ENCODE measurements at regions not wholly inside any gene's neighbourhood (a gene's known extent, or its start where the extent isn't known, plus 50 kb on each side); places are given as distances from the start of the nearest gene placed in this dataset.

DNA sequence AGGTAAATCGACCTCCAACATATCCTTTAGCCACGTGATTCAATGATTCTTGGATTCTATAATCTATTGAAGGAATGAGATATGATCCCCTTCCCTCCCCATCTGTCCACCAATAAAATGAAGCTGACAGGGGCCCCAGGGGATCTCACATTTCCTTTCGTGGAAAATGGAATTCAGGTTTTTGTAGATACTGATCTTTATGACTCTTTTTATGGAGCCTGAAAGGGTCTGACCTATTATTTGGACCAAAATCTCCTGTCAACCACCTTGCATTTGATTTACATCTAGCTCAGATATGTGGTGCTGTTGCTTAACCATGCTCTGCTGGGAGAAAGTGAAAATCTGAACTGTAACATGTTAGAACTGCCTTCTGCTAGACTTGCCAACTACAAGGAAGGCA lies 234.0 kb upstream of the CXCL12 start:
- no peak for DNase-seq (ENCODE audit: low spot score)

DNA sequence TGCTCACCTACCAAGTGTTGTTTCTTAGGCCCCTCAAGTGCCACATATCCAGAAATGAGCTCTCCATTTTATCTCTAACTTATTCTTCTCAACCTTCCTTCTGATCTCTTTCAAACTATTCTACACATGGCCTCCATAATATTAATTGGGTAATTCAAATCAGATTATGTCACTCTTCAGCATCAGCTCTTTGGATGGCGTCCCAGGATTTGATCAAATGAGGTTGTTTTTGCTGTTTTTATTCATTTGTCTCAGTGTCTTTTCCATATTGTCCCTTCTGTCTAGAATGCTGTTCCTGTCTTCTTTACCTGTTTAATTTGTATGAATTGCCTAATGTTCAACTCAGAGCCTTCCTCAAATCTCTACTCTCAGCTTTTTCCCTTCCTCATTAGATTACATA lies 234.6 kb upstream of the CXCL12 start:
- no peak for DNase-seq (ENCODE audit: low spot score)

DNA sequence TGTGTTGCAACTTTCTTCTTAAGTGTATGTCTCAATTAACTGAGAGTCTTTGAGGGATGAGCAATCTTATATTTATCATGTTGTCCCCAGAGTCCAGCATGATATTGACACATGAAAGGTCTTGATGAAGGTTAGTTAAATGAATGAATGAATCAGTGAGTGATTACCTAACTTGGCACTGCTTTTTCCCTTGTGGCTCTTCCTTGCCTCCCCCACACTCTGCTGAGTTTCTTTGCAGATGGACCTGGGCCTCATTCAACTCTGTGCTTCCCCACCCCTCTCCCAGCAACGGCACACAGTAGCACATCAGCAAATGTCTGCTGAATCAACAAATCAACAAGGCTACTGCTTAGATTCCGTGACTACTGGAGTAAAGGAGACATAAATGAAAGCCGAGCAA lies 235.1 kb upstream of the CXCL12 start:
- DNase-seq (ENCODE audit: low spot score), result no peak

DNA sequence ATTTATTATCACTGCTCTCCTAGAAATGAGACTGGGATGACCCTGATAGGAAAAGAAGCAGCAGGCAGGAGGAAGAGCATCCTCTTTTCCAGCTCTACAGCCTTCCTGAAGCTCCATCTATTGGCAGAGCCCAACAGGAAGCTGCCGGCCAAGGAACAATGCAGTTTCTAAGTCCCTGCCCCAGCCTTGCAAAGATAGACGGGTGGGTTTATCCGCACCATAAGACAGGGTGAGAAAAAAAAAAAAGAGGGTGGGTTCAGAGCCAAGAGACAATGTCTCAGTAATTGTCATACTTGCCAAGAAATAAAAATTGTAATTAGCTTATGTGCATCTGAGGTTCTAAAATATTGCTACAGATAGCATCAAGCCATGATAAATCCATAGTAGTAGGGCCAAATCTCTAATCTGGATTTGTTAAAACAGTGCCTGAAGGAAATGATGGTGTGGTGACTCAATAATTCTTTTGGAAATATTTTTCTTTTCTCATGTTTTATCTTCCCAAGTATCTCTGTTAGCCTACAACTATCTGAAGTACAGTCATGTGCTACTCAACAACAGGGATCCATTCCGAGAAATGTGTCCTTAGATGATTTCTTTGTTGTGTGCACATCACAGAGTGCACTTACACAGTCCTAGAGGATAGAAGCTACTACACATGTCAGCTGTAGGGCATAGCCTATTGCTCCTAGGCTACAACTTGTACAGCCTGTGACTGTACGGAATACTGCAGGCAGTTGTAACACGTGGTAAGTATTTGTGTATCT lies 242.9 kb upstream of the CXCL12 start:
- DNase-seq (ENCODE audit: low spot score), result no peak

DNA sequence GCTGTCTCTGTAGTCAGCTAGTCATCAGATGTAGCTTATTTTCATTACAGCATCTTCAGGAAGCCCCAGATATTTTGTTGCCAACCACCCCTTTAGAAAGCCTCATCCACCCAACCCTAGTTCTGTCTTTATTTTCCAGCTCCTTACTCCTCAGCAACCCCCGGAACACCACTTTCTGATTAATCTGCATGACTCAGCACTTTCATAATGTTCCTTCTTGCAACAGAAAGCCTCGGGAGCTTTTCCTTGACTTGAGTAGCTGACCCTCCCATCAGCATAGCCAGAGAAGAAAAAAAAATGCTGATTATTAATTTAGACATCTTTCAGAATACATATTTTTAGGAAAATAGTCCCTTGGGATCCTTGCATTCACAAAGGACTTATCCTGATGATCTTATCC lies 244.0 kb upstream of the CXCL12 start:
- DNase-seq (ENCODE audit: low spot score), result no peak

DNA sequence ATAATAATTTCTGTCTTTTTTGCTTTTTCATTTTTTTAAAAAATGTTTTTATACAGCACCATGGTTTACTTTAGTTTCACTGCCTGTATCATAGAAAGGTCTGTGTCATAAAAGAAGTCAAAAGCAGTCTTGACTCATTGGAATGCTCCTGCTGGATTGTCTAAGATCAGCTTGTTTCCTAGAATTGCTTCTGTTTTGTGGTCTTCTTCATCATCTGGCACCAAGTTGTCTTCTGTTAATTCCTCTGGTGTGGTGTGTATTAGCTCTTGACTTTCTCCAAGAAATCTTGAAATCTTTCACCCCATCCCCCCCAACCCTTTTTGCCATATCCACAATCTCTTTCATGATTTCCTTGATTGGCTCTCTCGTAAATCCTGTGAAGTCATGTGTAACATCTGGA lies 250.3 kb upstream of the CXCL12 start:
- DNase-seq (ENCODE audit: low spot score), result no peak

DNA sequence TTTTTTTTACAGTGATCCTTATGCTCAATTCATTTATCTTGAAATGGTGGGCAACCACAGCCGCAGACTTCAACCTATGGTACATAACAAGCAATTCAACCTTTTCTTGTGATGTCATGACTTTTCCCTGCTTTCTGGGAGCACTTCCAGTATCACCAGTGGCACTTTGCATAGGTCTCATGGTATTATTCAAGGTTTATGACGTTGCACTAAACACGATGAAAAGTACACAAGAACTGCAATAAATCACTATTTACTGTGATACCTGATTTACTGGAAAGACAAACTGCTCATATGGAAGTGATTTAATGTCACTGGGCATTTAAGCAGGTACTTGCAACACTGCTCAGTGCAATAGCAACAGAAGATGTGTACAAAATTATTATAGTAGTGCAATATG lies 251.7 kb upstream of the CXCL12 start:
- DNase-seq (ENCODE audit: low spot score), result no peak

DNA sequence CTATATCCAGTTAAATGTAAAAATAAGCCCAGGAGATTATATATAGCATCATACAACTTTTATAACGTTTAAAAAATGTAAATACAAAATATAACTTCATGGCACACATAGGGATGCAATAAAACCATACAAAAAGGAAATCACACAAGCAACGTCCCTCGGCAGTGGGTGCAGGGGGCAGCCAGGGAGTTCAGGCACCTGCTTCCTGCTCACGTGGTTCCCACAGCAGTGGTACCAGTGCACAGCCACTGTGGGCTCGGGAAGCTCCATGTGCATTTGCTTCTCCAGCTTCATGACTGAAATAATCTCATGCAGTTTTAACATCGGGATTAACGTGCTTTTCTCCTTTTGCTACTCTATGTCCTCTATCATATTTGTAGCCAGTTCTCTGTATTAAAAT lies 255.5 kb upstream of the CXCL12 start:
- no peak for DNase-seq (ENCODE audit: low spot score)

DNA sequence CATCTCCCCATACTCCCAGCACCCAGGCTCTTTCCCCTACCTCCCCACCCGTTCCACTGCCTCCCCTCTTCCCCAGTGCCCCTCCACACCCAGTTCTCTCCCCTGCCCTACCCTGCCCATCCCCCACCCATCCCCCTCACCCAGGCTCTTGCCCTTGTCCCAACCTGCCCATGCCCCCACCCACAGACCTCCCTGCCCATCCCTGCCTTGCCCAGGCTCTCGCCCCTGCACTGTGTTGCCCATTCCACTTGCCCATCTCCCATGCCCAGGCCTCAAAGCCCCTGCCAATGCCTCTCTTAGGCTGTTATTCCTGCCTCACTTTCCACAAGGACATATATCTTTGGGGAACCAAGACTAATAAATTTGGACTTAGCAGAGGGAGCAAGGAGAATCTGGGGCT lies 262.6 kb upstream of the CXCL12 start:
- no peak for DNase-seq (ENCODE audit: low spot score)

DNA sequence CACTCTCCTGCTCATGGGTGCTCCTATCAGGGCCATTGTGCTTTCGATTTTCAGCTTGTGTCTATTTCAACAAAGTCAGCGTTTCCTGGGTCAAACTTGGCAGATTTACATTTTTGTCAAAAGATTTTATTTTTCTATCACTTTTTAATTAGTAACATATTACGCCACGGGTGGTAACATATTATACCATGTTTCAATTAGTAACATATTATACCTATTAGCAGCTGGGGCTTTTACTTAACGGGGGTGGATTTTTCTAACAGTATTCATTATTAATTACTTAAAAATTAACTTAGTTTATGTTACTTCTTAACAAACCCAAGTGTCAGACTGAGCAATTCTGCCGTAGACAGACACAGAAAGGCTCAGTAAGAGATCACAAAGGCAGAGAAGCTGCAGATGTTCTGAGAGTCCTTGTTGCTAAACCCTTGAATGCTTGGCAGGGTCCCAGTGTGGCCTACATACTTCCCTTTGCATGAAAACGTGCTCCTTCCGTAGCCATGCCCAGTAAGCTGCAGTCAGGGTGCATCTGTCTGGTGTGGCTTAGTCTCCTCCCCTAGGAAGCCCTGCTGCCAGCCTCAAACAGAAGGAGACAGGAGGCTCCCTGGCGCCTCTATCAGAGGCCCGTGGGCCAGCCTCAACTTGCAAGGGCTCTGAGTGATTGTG lies 263.1 kb upstream of the CXCL12 start:
- no peak for DNase-seq (ENCODE audit: low spot score)

DNA sequence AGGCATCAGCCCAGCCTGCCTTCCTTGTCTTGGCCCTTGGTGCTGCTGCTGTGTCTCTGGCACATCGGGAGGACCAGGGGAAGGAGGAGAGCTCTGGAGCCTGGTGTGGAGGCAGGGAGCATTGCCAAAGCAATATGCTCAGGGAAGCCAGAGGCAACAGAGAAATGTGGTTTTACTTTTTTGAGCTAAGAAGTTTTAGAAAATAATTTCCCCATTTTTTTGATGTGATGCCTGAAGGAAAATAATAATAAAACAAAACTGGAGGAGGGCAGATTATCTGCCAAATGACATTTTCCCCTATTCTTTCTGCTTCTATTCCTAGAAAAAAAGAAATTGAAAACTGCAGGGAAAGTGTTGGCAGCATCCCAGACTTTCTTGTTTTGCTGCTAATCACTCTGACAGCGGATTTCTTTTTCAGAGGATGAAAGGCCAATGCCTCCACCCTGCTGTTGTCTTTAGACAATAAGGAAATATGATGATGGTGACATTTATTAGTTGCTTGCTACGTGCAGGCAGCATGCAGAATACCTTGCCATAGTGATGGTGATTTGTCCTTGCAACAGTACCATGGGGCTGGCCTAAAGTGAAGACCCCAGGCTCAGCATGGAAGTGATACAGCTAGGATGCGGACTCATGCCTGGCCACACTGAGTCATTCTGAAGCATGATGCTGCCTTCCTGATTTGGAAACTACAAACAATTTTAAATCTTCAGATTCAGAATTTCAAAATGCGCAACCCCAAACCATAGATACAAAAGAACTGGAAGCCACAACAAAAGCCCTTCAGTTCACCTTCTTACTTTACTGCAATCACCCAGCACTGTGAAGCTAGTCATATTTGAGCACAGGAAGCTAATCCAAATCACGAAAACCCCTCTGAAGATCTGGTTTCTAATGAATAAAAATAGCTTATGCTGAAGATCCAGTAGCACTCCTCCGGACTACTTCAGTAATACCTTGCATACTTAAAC lies 260.2 kb upstream of the TMEM72 start:
- DNase-seq (ENCODE audit: low spot score), result no peak

DNA sequence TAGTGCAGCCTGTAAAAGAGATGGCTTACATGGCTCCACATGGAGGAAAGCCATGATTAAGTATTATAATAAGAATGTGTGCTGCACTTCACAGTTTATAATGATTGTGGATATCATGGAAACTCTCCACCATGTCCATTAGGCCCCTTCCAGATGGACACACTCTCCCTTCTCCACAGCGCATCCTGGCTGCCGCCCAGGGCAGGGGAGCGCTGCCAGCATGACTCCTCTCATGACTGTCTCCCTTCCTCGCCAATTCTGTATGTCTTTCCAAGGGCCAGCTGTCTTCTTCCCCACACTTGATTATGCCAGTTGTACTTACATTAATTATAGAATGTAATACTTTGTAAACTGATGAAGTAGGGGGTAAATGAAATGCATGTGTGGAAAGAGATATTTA lies 259.3 kb upstream of the TMEM72 start:
- DNase-seq (ENCODE audit: low spot score), result no peak

DNA sequence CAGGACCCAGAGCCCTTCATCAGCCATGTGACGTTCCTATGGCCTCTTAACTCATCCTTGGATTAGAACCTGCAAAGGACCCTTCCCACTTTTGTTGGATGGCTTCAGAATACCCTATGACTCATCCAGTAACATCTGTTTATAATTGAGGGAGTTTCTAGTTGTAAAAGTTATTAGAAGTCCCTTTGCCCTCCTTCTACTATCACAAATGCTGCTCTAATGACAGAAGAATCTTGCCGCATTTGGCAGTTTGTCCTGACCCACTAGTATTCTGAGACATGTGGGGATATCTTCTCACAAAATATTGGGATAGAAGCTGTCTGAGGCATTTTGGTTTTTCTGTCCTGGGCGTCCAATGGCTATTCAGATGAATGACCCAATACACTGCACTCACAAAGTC lies 251.8 kb upstream of the TMEM72 start:
- DNase-seq (ENCODE audit: low spot score), result no peak

DNA sequence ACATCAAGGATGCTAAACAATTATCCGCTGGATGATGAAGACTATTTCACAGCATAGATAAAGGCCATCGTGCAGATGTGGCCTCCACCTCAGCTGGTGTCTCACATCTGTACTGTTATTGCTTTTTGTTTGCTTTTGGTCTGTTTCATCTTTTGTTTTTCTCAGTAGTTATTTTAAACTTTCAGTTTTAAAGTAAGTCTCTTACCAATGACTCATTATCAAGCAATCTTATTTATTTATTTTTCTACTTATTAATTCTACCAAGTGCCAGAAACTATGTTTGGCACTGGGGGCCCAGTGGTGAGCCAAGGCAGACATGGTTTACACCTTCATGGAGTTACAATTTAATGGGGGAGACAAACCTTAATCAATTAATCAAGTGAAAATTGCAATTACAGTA lies 250.9 kb upstream of the TMEM72 start:
- DNase-seq (ENCODE audit: low spot score), result no peak

DNA sequence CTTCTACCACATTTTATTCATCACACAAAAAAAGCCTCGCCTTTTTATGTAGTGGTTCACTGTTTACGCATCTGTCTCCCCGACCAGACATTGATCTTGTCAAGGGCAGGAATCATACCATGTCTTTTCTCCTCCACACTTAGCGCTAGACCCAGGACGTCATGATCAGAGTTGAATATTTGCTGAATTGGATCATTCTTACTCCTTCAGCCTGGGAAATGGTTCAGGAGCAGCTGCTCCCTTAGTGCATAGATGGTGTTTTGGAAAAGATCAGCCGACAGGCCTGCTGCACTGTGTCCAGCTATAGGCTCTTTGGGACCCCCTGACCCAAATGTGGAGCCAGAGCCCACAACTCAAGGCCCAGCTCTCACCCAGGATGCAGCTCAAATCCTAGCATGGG lies 249.1 kb upstream of the TMEM72 start:
- DNase-seq (ENCODE audit: low spot score), result no peak

DNA sequence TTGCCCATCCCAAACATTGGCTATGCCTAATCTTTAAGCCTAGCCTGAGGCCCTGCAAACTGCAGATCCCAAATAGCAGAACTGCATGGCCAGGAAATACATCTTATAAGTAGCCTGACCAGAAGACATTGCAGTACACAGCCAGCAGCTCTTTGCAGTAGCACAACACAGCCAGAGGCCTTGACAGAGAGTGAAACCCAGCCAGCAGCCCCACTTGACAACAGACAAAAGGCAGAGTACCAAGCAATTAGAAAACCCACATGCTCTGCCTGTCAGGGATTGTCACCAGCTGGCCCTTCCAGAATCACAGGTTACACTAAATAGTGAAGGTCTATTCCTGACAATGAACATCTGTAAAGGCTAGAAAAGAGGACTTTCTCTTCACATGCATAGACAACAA lies 242.8 kb upstream of the TMEM72 start:
- DNase-seq (ENCODE audit: low spot score), result no peak

DNA sequence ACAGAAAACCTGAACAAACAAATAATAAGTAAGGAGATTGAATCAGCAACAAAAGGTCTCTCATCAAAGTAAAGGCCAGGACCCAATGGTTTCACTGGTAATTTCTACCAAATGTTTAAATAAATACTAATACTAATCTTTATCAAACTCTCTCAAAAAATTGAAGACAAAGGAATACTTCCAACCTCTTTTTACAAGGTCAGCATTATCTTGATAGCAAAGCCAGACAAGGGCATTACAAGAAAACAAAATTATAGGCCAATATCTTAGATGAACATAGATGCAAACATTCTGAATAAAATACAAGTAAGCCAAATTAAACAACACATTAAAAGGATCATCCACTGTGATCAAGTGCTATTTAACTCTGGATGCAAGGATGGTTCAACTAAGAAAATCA lies 239.8 kb upstream of the TMEM72 start:
- DNase-seq (ENCODE audit: low spot score), result no peak

DNA sequence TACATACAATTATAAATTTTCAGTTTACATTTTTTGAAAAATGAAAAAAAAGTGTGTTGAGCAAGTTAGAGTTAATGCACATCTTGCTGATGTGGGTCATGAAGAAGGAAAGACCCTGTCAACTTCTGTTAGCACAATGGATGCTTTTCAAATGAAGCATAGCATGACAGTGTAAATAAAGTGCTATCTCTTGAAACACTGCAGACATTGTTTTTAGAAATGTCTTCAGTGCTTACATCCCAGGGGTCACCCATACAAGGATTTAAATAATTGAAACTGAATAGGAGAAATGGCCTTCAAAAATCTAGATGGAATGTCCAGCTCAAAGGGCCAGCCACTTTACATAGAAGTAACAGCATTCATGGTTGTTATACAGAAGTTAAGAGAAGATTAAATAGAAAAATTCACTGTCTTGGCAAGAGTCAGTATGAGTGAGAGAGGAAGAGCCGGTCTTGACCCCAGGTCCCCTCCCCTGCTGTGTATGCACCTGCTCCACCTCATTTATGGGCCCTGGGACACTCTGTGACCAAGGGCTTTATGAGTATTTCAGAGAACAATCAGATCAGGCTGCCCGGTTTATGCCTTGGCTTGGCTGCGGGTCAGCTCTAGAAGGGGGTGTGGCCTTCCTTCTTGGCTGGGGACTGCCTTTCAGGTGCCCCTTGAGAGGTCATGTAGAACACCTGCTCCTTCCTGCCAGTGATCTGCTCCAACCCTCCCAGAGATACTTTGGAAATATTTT lies 237.7 kb upstream of the TMEM72 start:
- no peak for DNase-seq (ENCODE audit: low spot score)

DNA sequence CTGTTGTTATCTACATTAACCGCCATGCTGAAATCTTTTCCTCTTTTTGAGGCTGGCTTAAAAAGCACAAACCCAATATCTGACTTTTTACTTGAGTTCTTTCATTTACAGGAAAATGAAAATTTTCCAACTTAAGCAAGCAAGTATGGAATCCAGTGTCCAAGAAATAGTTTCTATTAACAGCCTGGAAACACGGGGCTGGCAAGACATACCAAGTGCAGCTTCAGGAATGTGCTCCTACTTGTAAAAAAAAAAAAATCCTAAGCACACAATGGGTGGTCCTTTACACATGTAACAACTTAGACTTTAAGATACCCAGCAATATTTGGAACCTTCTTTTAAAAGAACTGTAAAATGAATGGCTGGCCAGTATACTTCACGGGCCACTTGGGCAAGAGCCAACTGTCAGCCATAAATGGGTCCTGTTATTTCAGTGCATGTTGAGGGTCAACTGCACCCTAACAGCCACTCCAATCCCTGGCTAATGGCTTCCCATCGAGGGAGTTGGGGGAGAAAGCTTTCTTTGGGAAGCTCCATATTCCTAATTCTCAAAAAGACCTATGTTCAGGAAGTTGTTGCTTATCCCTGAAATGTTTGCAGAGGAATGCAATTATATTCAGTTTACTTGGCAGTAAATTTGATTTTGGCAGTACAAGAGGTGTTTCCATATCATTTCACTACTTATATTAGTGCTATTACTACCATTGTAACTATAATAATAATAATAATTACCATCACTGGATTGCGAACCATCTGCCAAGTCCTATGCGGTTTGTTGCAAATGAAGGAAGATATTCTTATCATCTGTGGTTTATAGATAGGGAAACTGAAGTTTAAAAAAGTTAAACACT lies 236.4 kb upstream of the TMEM72 start:
- DNase-seq (ENCODE audit: low spot score), result no peak

DNA sequence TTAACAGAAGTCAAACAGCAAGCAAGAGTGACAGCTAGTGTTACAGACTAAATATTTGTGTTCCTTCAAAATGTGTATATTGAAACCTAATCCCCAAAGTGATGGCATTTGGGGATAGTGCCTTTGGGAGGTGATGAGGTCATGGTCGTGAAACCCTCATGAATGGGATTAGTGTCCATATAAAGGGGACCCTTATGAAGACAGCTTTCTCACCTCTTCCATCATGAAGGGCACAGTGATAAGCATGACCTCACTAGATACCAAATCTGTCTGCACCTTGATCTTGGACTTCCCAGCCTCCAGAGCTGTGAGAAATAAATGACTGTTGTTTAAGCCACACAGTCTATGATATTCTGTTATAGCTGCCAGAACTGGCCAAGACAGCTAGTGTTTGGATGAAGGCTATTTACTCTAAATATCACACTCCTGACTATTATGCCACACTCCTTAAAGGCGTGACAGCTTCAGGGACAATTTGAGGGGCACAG lies 235.7 kb upstream of the TMEM72 start:
- DNase-seq (ENCODE audit: low spot score), result no peak

DNA sequence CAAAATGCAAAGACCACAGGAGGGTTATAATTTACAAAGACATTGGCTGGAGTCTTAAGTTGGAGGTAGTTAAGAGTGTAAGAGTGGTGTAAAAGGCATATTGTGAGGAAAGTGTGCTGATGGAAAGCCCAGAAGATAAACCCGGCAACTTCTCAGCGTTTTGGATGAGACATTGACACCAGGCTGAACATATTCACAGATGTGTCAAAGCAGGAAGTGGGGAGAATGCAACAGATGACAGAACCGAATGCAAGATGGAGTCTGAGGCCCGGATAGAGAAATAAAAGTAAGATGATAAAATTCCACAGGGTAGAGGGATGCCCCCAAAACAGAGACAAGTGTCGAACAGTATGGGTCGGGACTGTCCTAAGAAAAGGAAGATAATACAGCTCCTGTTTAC lies 230.4 kb upstream of the TMEM72 start:
- DNase-seq (ENCODE audit: low spot score), result no peak
